ENCODE measurements at regions not wholly inside any gene's neighbourhood (a gene's known extent, or its start where the extent isn't known, plus 50 kb on each side); places are given as distances from the start of the nearest gene placed in this dataset.

GRCh38 chr16:14002416-14002990 lies 68.6 kb upstream of the MRTFB start:
- Histone ChIP-seq H3K27me3 (no peaks in the 10 kb centered on the region), H3K36me3 (no peaks in the 10 kb centered on the region), H3K27ac (peak overlapping the region; percentile 61 to 67), H3K9me3 (no peaks in the 10 kb centered on the region), H3K4me1 (no peaks in the 10 kb centered on the region), H3K4me3 (no peak overlapping the region)
- no peak for TF ChIP-seq POLR2A (IDR thresholded peaks at IDR 0.05)
- TF ChIP-seq CTCF (IDR thresholded peaks at IDR 0.05), result no peak
- intact Hi-C loops (cut with DNase I; ENCODE audit: low total_unique reads), result no loop called here
- no peak for DNase-seq

GRCh38 chr16:14003074-14003570 lies 68.0 kb upstream of the MRTFB start:
- peak overlapping the region; percentile 61 to 67 for H3K27ac ChIP-seq
- no peaks in the 10 kb centered on the region for H3K36me3 ChIP-seq
- TF ChIP-seq CTCF (IDR thresholded peaks at IDR 0.05), result peak in 3 of 4 experiments; percentile 21 to 28 (median 22)
- no peak for TF ChIP-seq POLR2A (IDR thresholded peaks at IDR 0.05)
- H3K4me1 ChIP-seq, result no peaks in the 10 kb centered on the region
- H3K9me3 ChIP-seq, result no peaks in the 10 kb centered on the region
- peak overlapping the region; percentile 18 to 32 for H3K4me3 ChIP-seq
- peak; percentile 57 to 68 for DNase-seq
- intact Hi-C loops (cut with DNase I; ENCODE audit: low total_unique reads), result no loop called here
- H3K27me3 ChIP-seq, result no peaks in the 10 kb centered on the region

GRCh38 chr16:14004031-14004728 lies 66.9 kb upstream of the MRTFB start:
- peak overlapping the region; percentile 57 to 61 for H3K27ac ChIP-seq
- DNase-seq, result peak; percentile 23 to 51

GRCh38 chr16:14004729-14005315 lies 66.3 kb upstream of the MRTFB start:
- intact Hi-C loops (cut with DNase I; ENCODE audit: low total_unique reads), result no loop called here
- TF ChIP-seq CTCF (IDR thresholded peaks at IDR 0.05), result no peak
- no peak for TF ChIP-seq POLR2A (IDR thresholded peaks at IDR 0.05)
- Histone ChIP-seq H3K4me3 (no peak overlapping the region), H3K4me1 (no peaks in the 10 kb centered on the region), H3K36me3 (no peaks in the 10 kb centered on the region), H3K27ac (peak overlapping the region; percentile 57 to 61), H3K27me3 (no peaks in the 10 kb centered on the region), H3K9me3 (no peaks in the 10 kb centered on the region)
- DNase-seq, result no peak

More at GRCh38 chr16:14004031-14004728, 66.9 kb upstream of the MRTFB start:
- no peak for TF ChIP-seq CTCF (IDR thresholded peaks at IDR 0.05)
- TF ChIP-seq POLR2A (IDR thresholded peaks at IDR 0.05), result no peak
- no peaks in the 10 kb centered on the region for H3K4me1 ChIP-seq
- H3K27me3 ChIP-seq, result no peaks in the 10 kb centered on the region
- H3K4me3 ChIP-seq, result no peak overlapping the region
- intact Hi-C loops (cut with DNase I; ENCODE audit: low total_unique reads), result no loop called here
- H3K36me3 ChIP-seq, result no peaks in the 10 kb centered on the region
- no peaks in the 10 kb centered on the region for H3K9me3 ChIP-seq

- TF ChIP-seq CTCF (IDR thresholded peaks at IDR 0.05), result no peak
- TF ChIP-seq POLR2A (IDR thresholded peaks at IDR 0.05), result no peak
- Histone ChIP-seq H3K4me3 (no peak overlapping the region), H3K27ac (peak overlapping the region in 1 of 2 donors; percentile 61), H3K9me3 (no peaks in the 10 kb centered on the region), H3K27me3 (no peaks in the 10 kb centered on the region), H3K4me1 (no peaks in the 10 kb centered on the region), H3K36me3 (no peaks in the 10 kb centered on the region)
- intact Hi-C loops (cut with DNase I; ENCODE audit: low total_unique reads), result no loop called here
- no peak for DNase-seq
Measured at GRCh38 chr16:14005335-14005734, 65.8 kb upstream of the MRTFB start.
